Psoas muscle (tissue), 7 donors: ENCODE measurements at regions not wholly inside any gene's neighbourhood (a gene's known extent, or its start where the extent isn't known, plus 50 kb on each side); places are given as distances from the start of the nearest gene placed in this dataset.

ENCODE experiments used
- ATAC-seq, 4 donors: fragments of 200-7000 bp; cut with Tn5 transposase; one replicate each; pipeline ENCODE4 v1.9.1; 2020; ENCODE audit warnings: moderate library complexity in 3 of 4, mild to moderate bottlenecking in 2 of 4
- DNase-seq, 2 donors: peaks; one replicate each; pipeline ENCODE4 v3.0.0-alpha.2; 2020
- H3K27ac ChIP-seq: fragments of 200-600 bp; one replicate; pipeline ENCODE4 v1.8.0; 2022
- H3K27me3 ChIP-seq, 3 donors: fragments of 200-600 bp in 1 of 3; one replicate each; pipeline versions ENCODE4 v1.6.1 to v1.8.0; 2013 to 2022; ENCODE audit warnings: low read length in 2 of 3, mild to moderate bottlenecking in 2 of 3, moderate library complexity in 1 of 3; ENCODE audit not compliant: insufficient read depth in 3 of 3
- H3K36me3 ChIP-seq, 2 donors: fragments of 200-600 bp in 1 of 2; one replicate each; pipeline versions ENCODE4 v1.6.1 to v1.8.0; 2013 to 2022; ENCODE audit warnings: low read depth in 1 of 2, mild to moderate bottlenecking in 1 of 2, moderate library complexity in 1 of 2; ENCODE audit not compliant: insufficient read depth in 1 of 2
- H3K4me1 ChIP-seq: fragments of 200-600 bp; one replicate; pipeline ENCODE4 v1.8.0; 2022
- H3K4me3 ChIP-seq: fragments of 200-600 bp; one replicate; pipeline ENCODE4 v1.8.0; 2022; ENCODE audit warnings: mild to moderate bottlenecking
- H3K9me3 ChIP-seq: fragments of 200-600 bp; one replicate; pipeline ENCODE4 v1.8.0; 2022
- CTCF ChIP-seq: fragments of 200-600 bp; IDR thresholded peaks from one replicate; pipeline ENCODE4 v1.8.0; 2022; ENCODE audit warnings: antibody characterized with exemption
- WGBS, 3 donors: extraction: QIAGEN DNeasy Blood & Tissue Kit; methylation state at CpG; one replicate each; pipeline versions ENCODE4 v1.1.6 to v1.1.7; 2013; 5-methylcytosine and 5-hydroxymethylcytosine counted together
- intact Hi-C, 2 donors: fragments of 100-400 bp; cut with DNase I; formaldehyde crosslinking; loops; one replicate each; pipeline versions ENCODE4 v1.11.0 to v1.14.2; 2022
- donor health status: healthy with polysubstance abuse.
- donor health status: DM: no; HTN: no; CAD: no; lungs with moderate emphysema.
- donor health status: Bipolar disorder and iron deficiency.
- donor health status: healthy.
- donor health status: DM: yes; HTN: yes; CAD: no.
- donor health status: DM: no; HTN: no; CAD: no.
- donor health status: DM: yes; HTN: yes; CAD: no.

GRCh38 chr5:116378007-116378776 is 196.4 kb downstream of the SEMA6A start:
- Histone ChIP-seq H3K27ac (peak overlapping the region; percentile 80), H3K36me3 (no peaks in the 10 kb centered on the region), H3K27me3 (no peaks in the 10 kb centered on the region), H3K4me3 (no peak overlapping the region), H3K9me3 (no peaks in the 10 kb centered on the region), H3K4me1 (peaks cover 52% of the 10 kb centered on the region)
- peak in 1 of 2 donors; percentile 65 for DNase-seq
- WGBS, 3 donors, result 45 to 53% (median 50%) methylated on average over 12 of the region's 12 CpGs
- peak; percentile 53 to 81 (median 74) for ATAC-seq
- no peak for TF ChIP-seq CTCF
- intact Hi-C loops, result no loop called here

- H3K9me3 ChIP-seq, result no peaks in the 10 kb centered on the region
- H3K4me1 ChIP-seq, result peaks cover 59% of the 10 kb centered on the region
- ATAC-seq (no peak), DNase-seq (no peak)
- H3K36me3 ChIP-seq, result no peaks in the 10 kb centered on the region
- intact Hi-C loops, result no loop called here
- no peak overlapping the region for H3K4me3 ChIP-seq
- peak overlapping the region; percentile 80 for H3K27ac ChIP-seq
- no peak for TF ChIP-seq CTCF
- WGBS, 3 donors, result 52 to 77% (median 59%) methylated on average over 18 of the region's 18 CpGs
- H3K27me3 ChIP-seq, result no peaks in the 10 kb centered on the region
These were observed 197.2 kb downstream of the SEMA6A start for GRCh38 chr5:116377276-116378006.

GRCh38 chr5:116375926-116376325 is 198.7 kb downstream of the SEMA6A start:
- intact Hi-C loops, result no loop called here
- TF ChIP-seq CTCF, result no peak
- Histone ChIP-seq H3K27me3 (no peaks in the 10 kb centered on the region), H3K27ac (peak overlapping the region; percentile 80), H3K36me3 (no peaks in the 10 kb centered on the region), H3K4me3 (no peak overlapping the region), H3K9me3 (no peaks in the 10 kb centered on the region), H3K4me1 (peaks cover 75% of the 10 kb centered on the region)
- peak; percentile 86 to 90 (median 86) for ATAC-seq
- DNase-seq, result peak; percentile 17 to 74
- WGBS, 3 donors, result 23 to 36% (median 29%) methylated on average over 5 of the region's 5 CpGs

- intact Hi-C loops, result no loop called here
- ATAC-seq, result no peak
- Histone ChIP-seq H3K4me1 (peaks cover 78% of the 10 kb centered on the region), H3K36me3 (no peaks in the 10 kb centered on the region), H3K9me3 (no peaks in the 10 kb centered on the region), H3K27ac (no peak overlapping the region), H3K27me3 (no peaks in the 10 kb centered on the region), H3K4me3 (no peak overlapping the region)
- no peak for DNase-seq
- TF ChIP-seq CTCF, result no peak
- 76 to 84% (median 79%) methylated on average over 4 of the region's 4 CpGs for WGBS, 3 donors
These were observed 200.2 kb downstream of the SEMA6A start for GRCh38 chr5:116374434-116374852.
